Fibroblast of skin of scalp (primary cell): ENCODE measurements at regions not wholly inside any gene's neighbourhood (a gene's known extent, or its start where the extent isn't known, plus 50 kb on each side); places are given as distances from the start of the nearest gene placed in this dataset.

Experiments used
- DNase-seq: peaks from one replicate; pipeline ENCODE4 v3.0.0-alpha.2; 2013

- DNase-seq, result no peak
Observed at GRCh38 chr14:104429291-104429861, 150.2 kb upstream of the C14orf180 start.

DNA sequence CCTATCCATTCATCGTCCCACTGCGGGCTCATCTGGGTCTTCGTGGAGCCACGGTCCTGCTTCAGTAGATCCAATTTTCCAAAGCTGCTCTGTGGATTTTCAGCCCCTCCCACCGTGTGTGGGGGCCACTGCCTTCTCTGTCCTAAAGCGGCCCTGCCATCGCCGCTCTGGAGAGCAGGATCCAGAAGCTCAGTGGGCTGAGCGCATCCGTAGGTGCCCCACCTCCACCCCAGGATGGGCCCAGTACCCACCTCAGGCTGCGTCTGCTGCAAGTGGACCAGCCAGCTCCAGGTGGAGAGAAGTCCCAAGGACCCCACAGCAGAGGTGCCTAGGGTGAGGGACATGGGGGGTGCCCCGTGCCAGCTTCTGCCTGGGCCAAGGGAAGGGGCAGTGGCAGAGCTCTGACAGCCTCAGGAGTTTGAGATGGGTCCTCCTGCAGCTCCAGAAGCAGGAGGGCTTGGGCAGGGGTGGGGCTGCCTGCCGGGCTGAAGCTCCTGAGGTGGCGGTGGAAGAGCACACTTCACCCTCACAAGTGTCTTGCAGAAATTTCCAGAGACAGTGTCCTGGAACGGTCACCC, 148.1 kb upstream of the C14orf180 start:
- no peak for DNase-seq

GRCh38 chr14:104431929-104432541, 147.5 kb upstream of the C14orf180 start:
- DNase-seq, result no peak

DNA sequence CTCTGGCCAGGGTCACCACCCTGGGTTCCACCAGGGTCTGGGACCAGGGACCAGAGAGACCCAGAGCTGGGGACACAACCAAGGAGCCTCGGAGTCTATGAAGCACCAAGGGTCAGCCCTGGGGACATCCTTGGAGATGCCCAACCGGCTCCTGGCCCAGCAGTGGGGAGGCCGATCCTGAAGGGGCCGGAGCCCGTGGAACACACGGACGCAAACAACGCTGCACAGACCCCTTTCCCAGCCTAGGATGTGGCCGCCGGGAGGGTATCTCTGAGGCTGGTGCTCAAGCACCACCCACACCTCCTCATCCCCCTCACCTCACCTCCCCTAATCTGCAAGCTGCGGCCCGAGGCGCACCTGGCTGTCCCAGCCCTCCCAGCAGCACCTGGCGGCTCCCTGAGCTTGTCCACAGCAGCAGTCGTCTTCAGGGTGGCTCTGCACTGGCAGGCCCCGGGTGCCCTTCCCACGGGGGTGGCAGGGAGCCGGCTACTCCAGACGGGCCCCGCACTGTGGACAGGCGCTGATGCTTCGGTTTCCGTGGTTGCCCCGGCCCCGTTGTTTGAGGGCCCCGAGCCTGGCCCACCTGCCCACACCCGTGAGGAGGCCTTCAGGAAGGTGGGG, 146.8 kb upstream of the C14orf180 start:
- no peak for DNase-seq

GRCh38 chr14:104433401-104434213, 146.0 kb upstream of the C14orf180 start:
- no peak for DNase-seq

- DNase-seq, result no peak
Observed at GRCh38 chr14:104434214-104435076, 145.1 kb upstream of the C14orf180 start.

DNA sequence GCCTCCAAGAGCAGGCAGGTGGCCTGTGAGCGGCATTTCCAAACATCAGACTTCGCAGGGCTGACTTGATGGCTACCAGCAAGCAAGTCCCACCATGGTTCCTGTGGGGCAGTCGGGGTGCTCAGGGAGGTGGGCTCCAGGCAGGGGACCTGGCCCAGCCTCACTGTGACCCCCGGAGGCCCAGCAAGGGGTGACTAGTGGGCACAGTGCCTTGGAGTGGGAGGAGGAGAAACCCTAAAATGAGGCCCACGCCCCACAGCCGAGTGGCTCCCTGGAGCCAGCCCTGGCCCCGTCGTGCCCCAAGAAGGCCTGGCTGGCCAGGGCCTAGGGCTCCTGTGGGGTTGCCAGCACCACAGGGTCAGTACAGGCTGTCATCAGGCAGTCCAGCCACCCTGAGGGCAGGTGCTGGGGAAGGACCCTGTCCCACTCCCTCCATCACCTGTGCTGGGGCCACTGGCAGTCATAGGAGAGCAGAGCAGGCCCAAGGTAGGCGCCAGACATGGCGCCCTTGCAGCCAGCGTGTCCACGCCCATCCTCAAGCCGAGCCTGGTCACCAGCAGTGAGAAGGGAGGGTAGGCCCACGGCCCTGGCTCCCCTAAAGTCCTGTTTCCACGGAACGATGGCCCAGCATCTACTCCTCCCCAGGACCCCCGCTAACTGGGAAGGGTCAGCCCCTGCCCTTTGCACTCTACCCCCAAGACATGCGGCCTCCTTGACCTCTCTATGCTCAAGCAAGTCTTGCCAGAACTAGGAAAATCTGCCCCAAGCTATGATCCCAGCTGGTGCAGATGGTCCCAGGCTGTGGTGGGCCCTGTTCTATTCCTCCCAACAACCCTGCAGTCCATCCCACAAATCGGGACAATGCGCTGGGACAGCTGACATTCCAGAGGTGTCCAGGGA, 144.2 kb upstream of the C14orf180 start:
- DNase-seq, result no peak

DNA sequence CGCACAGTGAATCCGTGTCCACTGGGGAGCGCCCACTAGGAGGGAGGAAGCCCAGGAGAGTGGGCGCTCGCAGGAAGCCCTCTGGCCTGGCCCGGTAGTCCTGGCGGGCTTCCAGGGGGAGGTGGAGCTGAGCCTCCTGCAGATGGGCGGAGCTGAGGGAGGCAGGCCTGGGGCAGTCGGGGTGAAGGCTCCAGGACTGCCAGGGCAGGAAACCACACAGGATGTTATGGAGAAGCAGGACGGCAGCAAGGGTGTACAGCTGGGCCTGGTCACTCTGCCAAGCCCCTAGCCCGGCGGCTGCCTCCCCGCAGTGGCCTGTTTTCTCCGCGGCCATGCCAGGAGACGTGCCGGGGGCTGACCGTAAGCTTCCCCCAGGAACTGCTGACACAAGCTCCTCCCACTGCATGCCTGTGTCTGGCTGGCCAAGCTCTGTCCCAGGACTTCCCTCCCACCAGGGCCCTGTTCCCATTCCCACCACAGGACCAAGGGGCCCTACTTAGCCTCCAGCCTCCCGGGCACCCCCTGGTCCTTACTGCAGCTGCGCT, 143.4 kb upstream of the C14orf180 start:
- no peak for DNase-seq

GRCh38 chr14:104436741-104437701, 142.5 kb upstream of the C14orf180 start:
- no peak for DNase-seq

- no peak for DNase-seq
Observed at GRCh38 chr14:104437703-104438102, 141.9 kb upstream of the C14orf180 start.

DNA sequence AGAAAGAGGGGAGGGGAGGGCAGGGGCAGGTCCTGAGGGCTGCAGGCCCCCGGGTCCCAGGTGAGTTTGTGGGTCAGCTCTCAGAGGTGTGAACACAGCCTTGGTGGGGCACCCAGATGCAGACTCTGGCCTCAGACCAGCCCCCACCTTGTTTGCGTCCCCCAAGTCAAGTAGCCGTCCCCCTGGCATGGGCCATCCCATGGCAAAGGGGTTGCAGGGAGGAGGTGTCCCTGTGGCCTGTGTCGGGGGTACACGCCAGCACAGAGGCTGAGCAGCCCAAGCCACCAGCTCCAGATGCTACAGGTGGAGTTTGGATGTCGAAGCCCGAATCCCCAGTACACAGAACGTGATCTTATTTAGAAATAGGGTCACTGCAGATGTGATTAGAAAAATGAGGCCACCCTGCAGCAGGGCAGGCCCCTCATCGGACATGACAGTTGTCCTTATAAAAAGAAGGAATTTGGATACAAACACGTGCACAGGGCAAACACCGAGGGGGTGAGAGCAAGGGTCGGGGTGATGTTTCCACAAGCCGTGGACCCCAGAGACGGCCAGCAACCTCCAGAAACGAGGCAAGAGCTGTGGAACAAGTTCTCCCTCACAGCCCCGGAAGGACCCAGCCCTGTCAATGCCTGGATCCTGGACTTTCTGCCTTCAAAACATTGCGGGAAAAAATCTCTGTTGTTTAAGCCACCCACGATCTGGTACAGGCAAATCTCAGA, 141.2 kb upstream of the C14orf180 start:
- no peak for DNase-seq

GRCh38 chr14:104439625-104440024, 139.9 kb upstream of the C14orf180 start:
- no peak for DNase-seq

GRCh38 chr14:104440297-104440956, 139.1 kb upstream of the C14orf180 start:
- no peak for DNase-seq

- DNase-seq, result no peak
Observed at GRCh38 chr14:104441275-104442106, 138.1 kb upstream of the C14orf180 start.

- DNase-seq, result no peak
Observed at GRCh38 chr14:104442107-104442551, 137.4 kb upstream of the C14orf180 start.

- no peak for DNase-seq
Observed at GRCh38 chr14:104442631-104443390, 136.8 kb upstream of the C14orf180 start.
